ENCODE measurements at regions not wholly inside any gene's neighbourhood (a gene's known extent, or its start where the extent isn't known, plus 50 kb on each side); places are given as distances from the start of the nearest gene placed in this dataset.
"Not testable (repeated sequence)": the region's sequence is repeated elsewhere in the genome, so short reads cannot be mapped to it uniquely, and the experiment has no call there.

DNA sequence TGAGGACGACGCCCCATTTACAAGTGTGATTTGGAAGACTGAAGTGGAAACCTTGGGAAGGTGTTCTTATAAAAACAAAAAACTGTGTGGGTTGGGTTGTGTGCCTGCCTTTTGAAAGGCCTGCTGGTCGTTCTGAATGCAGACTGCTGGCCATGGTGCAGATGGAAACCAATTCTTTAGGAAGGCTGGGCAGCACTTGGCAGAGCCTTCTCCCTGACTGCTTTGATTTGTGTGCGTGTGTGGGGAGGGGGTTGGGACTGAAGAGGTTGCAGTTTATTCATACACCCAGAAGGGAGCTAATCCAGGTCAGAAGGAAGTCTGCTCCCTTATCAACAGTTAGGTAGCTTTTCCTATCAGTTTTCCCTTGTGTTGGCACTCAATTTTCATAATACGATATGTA lies 288.7 kb downstream of the SOX2 start:
- DNase-seq: no peak

DNA sequence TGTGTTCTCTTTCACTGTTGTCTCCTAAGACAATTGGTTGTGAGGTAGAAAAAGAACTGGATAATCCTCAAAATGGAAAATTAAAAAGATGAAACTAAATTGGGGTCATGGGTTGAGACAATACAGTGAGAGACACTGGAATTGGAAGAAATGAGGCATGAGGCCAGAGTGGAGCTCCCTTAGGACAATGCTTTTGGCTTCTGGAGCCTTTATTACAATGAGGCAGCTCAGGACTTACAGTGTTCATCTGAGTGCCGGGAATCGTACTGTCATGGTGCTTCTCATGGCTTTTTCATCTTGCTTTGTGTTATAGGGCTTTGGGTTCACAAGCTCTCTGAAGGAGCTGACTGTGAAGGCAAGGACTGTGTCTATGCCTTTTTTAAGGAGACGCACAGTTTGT lies 293.5 kb downstream of the SOX2 start:
- DNase-seq: no peak

DNA sequence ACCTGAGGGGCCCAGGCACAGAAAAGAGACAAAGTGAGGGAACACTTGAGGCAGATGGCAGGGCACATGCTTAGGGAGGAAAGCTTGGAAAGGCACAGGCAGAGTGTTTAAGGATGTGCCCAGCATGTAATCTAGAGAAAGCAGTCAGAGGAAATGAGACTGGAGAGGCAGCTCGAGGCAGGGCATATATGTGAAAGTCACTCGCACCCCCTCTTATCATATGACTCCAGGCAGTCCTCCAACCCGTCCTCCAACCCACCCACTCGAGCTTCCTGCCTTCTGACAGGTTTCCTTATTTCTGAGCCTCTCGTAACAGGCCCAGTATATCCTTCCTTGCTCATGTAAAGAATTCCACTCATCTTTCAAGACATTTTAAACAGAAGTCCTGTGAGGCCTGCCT lies 294.0 kb downstream of the SOX2 start:
- no peak for DNase-seq

DNA sequence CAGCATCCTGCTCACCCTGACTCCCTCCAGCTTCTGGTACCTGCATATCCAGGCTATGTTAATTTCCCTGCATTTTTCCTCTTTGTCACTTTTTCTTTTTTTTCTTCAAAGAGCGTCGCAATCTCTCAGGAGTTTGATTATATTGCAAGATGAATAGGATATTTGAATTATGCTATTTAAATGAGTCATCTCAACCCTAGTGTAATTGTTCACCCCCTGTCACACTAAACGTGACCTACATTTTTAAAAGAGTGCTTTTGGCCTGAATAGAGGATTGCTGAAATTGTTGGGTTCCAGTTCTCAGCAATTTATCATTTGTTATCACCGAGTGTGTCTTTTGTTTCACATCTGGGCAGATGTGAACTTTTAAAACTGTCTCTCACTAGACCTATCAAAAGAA lies 294.7 kb downstream of the SOX2 start:
- no peak for DNase-seq

DNA sequence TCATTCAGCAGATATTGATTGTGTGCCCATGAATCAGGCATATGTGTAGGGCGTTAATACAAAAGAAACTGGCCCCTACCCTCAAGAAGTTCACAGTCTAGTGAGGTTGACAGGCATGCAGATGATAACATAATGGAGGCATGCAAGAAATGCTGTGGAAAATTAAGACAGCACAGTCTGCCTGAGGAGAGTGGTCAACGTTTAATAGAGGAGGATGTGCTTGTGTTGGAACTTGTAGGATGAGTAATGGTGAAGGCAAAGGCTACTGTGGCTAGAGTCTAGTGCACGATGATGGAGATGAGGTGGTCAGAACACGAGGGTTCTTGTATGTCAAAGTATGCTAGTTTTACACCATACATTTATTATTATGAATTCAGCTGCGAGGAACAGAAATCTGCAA lies 295.7 kb downstream of the SOX2 start:
- no peak for DNase-seq

DNA sequence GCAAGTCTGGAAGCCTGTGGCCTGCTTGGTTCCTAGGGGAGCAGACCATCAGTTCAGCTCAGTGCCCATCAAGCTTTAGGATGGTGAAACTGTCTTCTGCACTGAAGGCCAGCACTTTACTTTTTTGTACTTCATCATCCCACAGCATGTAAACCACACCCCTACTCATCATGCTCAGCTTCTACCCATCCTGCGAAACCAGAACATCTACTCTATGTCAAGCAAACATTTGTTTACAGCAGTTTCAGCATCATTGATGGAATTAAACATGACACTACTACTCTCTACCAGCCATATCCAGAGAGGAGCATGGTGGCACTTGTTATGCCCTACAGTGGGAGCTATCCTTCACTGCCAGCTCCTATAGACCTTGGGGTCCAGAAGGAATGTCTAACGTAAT lies 306.6 kb downstream of the SOX2 start:
- DNase-seq: no peak

DNA sequence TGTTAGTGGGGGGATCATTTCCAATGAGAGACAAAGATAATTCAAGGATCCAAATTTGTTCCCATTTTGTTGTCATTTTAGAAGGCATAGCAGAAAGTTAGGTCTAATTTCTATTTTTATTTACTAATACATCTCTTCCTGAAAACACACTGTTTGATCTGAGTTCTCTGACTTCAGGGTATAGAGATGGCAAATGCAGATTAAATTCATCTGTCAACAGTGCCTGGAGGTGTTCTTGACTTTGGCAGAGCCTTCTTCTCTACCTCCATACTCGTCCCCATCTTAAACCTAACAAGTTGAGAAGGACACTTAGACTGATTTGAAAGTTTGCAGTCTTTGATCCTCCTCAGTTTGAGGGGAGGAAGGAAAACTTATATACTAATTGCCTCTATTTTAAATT lies 308.2 kb downstream of the SOX2 start:
- no peak for DNase-seq

DNA sequence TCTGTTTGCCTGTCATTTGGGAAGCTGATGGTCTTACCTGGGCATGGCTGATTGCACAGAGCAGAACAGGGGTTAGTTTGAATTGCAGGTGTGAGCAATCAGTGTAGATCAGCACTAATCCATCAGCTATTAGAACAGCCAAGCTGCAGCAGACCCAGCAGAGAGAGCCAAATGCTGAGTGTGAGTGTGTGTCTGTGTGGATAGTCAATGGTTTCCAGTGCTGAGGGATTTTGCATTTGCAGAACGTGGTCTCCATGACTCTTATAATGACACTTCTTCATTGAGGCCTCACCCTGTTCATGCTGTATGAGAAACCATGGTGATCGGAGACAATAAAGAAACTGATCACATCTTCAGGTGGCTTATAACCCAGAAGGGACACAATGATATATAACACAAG lies 312.1 kb downstream of the SOX2 start:
- DNase-seq: no peak

DNA sequence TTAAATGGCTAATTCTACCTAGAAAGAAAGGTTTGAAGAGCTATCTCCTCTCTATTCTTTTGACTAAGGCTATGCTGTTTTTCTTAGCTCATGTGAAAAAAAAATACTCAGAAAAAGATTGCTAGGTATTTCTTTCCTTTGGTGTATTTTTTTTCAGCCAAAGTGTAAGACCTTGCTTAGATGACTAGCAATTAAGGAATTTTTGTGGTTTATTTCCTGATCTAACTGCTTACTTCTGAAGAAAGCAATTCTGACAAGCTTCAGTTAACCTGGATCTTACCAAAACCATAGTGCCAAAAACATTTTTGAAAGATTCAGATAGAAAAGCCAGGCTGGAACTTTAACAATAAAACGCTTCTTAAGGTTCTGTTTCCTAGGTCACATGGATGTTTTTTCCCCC lies 315.6 kb downstream of the SOX2 start:
- DNase-seq: no peak

DNA sequence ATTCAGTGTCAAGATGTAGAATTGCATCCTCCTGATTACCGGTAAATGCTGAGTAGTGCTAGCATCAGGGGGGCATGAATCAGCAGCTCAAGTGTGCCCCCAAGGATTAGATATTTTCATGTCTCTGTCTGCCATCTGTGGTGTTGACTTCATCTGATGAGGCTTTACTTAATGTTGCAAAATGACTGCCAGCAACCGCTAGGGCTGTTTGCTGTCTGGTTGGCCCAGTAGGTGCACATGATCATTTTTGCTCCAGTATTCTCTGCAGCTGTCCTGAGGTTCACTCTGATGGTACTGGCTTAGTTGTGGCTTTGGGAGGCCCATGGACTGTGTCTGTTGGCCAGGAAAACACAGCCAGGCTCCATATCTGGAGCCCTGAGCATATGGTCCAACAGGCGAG lies 316.4 kb downstream of the SOX2 start:
- no peak for DNase-seq

DNA sequence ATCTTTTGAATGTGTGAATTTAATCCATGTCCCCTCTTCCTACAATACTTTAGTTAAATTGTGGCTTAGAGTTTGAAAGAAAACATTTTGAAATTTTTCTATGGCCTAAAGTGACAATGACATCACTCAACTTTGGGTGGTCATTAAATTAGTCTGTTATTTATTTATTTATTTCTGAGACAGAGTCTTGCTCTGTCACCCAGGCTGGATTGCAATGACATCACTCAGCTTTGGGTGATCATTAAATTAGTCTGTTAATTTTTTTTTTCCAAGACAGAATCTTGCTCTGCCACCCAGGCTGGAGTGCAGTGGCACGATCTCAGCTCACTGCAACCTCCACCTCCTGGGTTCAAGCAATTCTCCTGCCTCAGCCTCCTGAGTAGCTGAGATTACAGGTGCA lies 322.5 kb downstream of the SOX2 start:
- not testable (repeated sequence) for DNase-seq

DNA sequence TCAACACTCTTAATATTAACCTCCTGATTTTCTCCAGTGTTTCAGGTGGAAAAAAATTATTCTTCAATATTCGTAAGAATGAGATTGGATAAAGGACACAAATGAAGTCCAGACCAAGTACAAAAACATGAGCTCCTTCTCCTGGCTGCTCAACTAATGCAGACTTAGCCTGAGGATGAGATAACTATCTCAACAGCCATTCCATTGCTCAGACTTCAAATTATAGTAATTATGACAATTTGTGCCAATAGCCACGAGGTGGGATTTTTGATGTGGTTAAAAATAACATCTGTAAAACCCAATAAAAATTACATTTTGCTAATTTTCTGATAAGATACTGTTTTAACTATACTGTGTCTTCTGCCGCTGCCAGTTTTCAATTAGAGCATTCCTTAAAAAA lies 323.6 kb downstream of the SOX2 start:
- DNase-seq: no peak

DNA sequence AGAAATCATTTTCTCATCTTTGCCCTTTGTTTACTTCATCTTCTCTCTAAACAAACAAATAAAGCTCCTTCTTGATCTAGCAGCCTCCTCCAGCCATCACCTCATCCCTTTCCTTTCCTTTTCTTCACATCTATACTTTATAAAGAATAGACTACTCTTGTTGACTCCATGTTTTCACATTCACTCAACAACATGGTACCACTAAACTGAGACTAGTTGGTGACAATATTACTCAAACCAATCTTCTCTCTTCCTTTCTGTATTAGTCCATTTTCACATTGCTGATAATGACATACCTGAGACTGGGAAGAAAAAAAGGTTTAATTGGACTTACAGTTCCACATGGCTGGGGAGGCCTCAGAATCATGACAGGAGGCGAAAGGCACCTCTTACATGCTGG lies 324.7 kb downstream of the SOX2 start:
- DNase-seq: no peak

DNA sequence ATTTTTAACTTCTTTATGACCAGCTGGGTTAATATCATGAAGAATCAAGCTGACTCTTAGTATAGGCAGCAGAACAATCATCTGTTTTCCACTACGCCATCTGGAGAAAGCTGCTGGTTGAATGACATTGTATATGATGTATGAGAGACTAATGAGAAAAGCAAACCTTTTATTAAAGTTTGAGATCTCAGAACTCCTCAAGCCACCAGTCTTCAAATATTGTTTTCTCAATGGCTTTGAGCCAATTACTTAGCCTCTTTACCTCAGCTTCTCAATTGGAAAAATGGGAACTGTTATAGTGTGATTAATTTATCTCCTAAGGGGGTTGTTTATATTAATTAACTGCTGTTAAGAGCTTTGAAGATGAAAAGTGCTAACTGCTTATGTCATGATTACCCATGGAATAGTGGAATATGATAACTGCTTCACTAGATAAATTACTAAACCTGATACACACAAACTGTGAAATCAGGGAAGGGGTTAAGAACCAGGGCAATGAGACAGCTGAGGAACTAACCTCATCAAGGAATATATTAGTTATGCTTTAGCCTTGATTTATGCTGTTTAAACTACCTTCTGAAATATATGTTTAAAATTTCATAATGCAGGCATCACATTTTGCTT lies 330.1 kb downstream of the SOX2 start:
- peak; percentile 50 for DNase-seq

DNA sequence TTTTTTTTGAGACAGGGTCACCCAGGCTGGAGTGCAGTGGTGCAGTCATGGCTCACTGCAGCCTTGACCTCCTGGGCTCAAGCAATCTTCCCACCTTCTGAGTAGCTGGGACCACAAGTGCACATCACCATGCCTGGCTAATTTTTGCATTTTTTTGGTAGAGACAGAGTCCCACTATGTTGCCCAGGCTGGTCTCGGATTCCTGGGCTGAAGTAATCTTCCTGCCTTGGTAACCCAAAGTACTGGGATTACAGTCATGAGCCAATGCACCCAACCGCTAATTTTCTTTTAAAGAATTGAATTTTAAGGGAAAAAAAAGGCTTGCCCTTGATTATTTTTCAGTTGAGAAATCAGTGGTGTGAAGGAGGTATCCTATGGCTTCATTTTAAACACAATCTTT lies 334.0 kb downstream of the SOX2 start:
- no peak for DNase-seq

DNA sequence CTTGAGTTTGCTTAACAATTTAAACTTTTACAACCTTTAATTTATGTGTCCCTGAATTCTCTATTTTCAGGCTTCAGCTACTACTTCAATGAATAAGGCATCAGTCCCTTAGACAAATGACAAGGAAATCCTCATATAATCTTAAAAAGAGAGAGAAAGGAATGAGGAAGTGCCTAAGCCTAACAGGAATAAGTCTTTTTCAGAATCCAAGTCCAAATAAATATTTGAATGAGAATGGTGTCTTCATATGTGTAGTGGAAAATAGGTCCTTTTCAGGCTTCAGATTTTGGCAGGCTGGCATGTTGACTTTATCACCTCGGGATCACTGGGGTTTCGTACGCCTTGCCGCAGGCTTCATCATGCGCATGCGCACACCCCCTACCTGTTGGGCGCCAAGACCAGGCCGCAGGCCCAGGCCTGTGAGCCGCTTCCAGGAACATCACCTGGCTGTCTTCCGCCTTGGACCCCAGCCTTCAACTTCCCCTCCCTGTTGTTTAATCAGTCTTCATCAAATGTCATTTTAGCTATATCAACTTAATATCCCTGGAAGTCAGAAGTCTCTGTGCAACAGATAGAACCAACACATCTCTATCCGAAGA lies 334.5 kb downstream of the SOX2 start:
- peak; percentile 5 for DNase-seq

DNA sequence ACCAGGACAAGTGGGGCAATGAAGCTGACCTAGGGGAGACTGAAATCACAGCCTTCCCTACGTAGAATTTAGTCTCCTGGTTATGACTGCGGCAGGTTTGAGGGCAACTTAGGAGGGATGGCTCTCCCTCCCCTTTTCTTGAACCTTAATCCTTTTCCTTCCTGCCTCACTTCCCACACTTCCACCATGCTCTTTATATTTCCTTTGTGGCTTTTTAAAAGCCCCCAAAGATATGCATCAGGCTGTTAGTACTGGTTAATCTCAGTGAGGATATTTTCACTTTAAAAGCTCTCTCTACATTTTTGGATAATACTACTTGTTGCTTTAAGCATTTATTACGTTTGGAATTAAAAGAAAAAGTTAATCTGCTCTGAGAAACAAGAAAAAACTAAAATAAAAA lies 339.2 kb downstream of the SOX2 start:
- DNase-seq: no peak

DNA sequence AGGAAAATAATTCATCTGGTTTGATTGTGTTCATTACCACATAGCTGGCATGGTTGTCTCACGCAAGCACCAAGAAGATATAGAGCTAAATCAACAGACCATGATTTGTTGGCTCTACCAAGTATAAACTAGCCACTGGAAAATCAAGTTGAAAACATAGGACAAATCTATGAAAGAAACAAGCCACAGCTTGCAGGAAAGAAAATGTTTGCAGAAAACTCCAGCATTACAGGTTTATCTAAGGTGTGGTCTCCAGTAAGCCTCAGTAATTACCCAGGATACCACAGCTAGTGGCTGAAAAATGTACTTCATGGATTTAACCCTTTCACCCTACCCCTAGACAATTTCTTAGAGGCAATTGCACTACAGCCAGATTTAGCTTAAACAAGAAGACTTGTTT lies 340.6 kb downstream of the SOX2 start:
- DNase-seq: peak; percentile 21

DNA sequence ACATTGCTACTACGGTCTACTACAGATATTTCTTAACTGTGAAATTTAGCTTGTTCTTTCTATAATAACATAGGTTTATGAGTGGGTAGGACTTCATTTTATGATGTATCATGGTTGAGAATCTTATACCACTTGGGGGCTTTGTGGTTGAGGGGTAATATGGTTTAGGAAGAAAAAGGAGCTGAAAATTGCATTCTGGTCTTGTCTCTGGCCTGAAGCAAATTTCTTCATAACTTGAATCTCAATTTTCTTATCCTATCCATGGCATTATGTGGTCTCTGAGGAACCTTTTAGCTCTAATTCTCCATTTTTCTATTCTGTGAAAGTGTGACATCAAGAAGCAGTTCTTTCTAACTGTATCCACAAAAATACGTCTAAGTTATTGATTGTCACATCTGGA lies 341.0 kb downstream of the SOX2 start:
- no peak for DNase-seq

DNA sequence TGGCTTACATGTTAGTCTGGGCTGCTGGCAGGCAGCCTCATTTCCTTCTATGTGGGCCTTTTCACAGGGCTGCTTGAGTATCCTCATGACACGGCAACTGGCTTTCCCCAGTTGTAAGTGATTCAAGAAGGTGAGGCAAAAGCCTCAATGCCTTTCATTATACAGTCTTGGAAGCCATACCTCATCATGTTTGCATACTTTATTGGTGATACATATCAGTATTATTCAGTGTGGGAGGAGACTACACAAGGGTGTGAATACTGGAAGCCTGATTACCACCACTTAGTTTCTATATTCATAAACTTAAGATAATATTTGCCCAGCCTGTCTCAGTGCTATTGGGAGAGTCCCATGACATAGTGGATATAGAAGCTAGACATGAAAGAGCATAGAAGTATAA lies 346.8 kb downstream of the SOX2 start:
- no peak for DNase-seq

DNA sequence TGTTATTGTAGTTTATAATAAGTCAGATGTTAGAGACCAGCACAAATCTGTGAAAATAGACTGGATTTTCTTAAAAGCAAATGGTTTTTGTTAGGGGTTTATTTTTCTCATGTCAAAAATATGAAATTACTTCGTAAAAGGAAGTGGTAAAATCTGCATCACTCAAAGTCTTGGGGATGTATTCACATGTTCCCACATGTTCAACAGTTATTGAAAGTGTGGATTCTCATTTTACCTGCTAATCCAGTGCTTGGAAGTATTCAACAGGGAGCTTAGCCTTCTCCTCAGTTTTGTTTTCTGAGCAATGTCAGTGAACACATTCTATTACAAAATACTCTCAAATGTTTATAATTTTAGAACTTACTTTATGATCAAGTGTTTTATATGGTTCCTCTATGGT lies 352.0 kb downstream of the SOX2 start:
- DNase-seq: no peak

DNA sequence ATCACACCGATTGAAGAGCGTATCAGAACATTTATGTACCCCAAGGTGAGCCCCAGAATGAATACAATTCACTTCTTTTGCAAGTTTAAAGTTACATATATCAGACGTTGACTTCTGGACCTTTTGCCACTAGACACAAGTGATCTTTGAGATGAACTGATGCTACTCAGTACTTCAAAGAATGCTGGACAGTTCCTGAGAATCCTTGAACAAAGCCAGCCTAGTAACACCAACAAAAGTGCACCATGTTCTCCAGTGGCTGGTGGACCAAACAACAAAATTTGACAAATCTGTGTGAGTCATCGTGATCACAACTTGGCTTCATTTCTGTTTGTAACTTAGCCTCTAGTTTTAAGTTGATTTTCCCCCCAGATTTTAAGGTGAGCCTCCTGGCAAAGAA lies 355.7 kb downstream of the SOX2 start:
- no peak for DNase-seq

DNA sequence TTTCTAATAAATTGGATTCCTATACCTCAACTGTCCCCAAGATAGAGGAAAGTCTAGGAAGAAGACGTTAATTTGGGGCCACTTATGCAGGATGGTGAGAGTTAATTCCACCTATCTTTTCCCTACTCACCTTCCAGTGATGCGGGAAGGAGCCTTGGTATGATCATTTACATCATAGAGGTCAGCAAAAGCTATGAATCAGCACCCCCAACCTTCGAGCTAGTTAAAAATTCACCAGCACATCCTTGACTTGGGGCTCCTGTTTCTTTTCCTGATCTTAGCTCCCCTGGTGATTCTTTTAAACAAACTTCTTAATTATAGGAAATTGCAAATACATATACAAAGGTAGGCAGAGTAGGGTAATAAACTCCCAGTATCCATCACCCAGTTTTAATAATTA lies 366.6 kb downstream of the SOX2 start:
- no peak for DNase-seq

DNA sequence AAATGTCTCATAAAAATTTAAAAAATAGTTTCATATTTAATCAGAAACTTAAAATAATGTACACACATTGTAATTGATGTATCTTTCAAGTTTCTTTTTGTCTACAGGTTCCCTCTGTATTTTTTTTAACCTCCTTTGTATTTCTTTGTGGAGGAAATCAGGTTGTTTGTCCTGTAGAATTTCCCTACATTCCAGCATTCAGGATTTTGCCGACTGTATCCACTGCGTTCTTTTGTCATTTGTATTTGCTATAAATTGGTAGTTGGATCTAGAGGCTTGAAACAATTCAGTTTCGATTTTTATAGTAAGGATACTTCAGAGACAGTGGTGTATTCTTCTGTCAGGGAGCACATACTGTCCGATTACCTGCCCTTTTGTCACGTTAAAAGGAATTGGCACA lies 367.2 kb downstream of the SOX2 start:
- no peak for DNase-seq

DNA sequence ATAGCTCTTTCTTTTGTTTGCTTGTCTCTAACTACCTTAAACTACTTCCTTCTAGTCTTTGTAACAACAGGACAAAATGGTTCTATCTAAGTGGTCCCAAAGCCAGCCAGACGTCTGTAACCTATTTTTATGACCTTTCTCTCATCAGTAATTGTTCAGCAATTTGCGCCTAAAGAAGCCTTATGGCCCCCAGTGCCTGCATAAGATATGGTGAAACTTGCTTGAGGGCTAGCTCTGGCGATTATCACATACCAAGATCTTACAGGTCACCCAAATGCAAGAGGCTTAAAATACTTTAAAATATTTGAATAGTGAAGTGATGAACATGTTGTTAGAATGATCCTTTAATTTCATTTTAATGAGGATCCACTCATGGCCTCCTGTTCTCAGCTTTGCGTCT lies 369.4 kb downstream of the SOX2 start:
- no peak for DNase-seq

DNA sequence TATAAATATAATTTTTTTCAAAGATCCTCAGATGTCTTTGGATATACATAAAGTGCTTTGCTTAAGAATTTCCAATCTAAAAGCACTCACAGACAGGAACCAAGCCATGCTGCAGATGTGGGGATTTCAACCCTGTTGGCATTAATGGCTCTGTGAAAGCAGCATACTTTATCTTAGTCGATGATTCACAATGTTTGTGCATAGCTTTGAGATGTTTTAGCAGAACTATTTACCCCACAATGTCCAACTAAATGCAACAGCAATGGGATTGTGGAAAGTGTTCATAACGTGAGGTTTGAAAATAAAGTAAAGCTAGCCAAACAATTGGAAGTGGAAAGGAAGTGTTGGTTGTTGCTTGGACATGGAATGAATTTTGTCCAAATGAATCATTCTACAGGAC lies 371.4 kb downstream of the SOX2 start:
- no peak for DNase-seq

Measured in NCI-H1105 (cell line).